ENCODE measurements at regions not wholly inside any gene's neighbourhood (a gene's known extent, or its start where the extent isn't known, plus 50 kb on each side); places are given as distances from the start of the nearest gene placed in this dataset.
"Not testable (repeated sequence)": the region's sequence is repeated elsewhere in the genome, so short reads cannot be mapped to it uniquely, and the experiment has no call there.

DNA sequence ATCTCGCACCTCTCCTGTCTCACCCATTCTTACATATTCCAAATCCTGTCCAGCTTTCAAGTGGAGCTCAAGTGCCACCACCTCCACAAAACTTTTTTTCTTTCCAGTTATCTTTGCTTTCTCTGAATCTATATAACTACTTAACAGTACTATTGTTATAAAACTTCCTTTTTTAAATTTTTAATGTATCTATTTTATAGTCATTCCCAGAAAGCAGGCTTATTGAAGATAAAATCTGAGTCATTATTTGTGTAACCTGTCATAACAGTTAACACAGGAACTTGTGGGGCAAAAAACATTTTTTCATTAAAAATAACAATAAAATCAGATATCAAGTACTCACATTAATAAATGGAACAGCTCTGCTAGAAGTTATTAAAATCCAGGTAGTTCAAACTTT, 73.3 kb upstream of the ALCAM start:
- no peak for DNase-seq

DNA sequence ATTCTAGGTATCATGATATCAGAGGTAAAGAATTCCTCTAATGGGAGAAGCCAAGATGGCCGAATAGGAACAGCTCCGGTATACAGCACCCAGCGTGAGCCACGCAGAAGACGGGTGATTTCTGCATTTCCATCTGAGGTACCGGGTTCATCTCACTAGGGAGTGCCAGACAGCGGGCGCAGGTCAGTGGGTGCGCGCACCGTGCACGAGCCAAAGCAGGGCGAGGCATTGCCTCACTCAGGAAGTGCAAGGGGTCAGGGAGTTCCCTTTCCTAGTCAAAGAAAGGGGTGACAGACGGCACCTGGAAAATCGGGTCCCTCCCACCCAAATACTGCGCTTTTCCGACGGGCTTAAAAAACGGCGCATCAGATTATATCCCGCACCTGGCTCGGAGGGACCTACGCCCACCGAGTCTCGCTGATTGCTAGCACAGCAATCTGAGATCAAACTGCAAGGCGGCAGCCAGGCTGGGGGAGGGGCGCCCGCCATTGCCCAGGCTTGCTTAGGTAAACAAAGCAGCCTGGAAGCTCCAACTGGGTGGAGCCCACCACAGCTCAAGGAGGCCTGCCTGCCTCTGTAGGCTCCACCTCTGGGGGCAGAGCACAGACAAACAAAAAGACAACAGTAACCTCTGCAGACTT, 70.4 kb upstream of the ALCAM start:
- not testable (repeated sequence) for DNase-seq

DNA sequence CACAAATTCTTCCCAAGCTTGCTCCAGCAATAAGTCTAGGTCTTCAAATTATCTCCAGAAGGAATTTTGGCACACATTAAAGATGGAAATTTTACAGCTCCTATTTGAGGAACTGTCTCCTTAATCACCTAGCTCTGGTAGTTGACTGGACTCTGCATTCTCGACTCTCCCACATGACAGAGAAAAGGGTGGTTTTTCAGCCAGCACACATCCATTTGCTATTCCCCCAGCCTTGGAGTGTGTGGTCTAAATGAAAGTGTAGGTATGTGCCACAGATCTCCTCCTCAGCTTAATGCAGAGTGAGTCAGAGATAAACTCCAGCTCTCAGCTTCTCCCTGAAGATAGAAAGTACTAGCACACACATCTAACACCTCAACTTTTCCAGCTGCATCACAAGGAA, 62.2 kb upstream of the ALCAM start:
- DNase-seq, result no peak

DNA sequence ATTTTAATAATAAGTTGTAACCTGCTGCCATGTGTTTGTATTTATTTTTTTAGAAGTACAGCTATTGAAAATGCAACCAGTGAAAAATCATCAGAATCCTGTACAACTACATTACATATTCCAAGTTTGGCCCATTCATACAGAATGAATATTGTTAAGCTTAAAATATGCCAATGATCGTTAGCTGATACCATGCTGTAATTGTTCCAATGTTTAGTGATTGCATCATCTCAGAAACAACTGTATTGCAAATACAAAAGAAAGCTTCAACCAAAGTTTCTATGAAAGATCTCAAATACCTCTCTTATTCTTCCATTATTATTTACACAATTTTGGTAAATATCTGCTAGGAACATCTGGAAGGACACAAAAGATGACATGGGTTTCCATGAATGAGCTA, 51.6 kb upstream of the ALCAM start:
- no peak for DNase-seq

DNA sequence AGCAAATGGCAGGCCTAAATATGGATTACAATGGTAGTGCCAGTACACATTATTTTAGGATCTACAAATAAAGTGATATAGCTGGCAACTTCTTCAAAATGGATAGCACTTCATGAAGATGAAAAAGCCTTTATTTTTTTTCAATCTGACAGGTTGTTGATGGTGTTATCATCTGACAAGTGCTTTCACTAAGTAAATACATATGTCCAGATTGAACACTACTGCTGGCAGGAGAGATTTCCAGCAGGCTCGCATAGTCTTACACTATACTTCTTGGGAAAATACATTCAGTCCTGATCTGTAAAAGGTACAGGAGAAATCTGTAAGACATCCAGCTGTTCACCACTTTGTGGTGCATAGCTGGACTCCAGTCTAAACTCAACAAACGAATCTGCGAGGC, 50.9 kb upstream of the ALCAM start:
- no peak for DNase-seq

DNA sequence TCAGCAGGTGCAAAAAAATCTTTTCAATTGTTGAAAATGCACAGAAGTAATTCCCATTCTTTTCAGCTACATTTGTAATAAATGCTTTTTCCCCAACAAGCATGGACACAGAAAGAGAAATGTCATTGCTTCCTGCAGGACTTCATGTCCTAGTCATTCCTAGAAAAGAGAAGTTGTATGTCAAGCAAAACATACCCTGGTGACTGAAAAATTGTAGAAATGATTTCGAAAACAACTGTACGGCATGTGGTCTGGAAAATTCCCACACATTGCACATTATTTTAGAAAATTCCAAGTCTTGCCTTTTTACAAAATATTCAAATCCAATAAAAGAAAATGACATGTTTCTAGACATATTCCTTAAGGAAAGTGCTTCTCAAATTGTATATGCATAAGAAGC, 50.4 kb upstream of the ALCAM start:
- DNase-seq, result no peak
